GM23338 (cell line): ENCODE measurements at regions not wholly inside any gene's neighbourhood (a gene's known extent, or its start where the extent isn't known, plus 50 kb on each side); places are given as distances from the start of the nearest gene placed in this dataset.

Source experiments
- ATAC-seq: fragments of 200-7000 bp; cut with Tn5 transposase; 3 replicates; pipeline ENCODE4 v1.9.1; 2020
- DNase-seq: peaks from one replicate; pipeline ENCODE4 v3.0.0-alpha.2; 2015; ENCODE audit warnings: low spot score
- H2AFZ ChIP-seq: fragments of 200-600 bp; sonication (generic); 2 replicates; pipeline ENCODE4 v1.8.0; 2016; ENCODE audit warnings: antibody characterized with exemption, mild to moderate bottlenecking, moderate library complexity
- H3F3A ChIP-seq: fragments of 200-600 bp; sonication (generic); replicated peaks from 2 replicates; pipeline ENCODE4 v1.8.0; 2017; ENCODE audit warnings: antibody characterized with exemption, mixed run types, low read depth
- H3K27ac ChIP-seq: fragments of 200-600 bp; sonication (generic); 2 replicates; pipeline ENCODE4 v1.6.1; 2016; ENCODE audit warnings: low read depth
- H3K27me3 ChIP-seq: fragments of 200-600 bp; sonication (generic); 2 replicates; pipeline ENCODE4 v1.8.0; 2016; ENCODE audit warnings: mild to moderate bottlenecking, mixed run types, moderate library complexity; ENCODE audit not compliant: insufficient read depth
- H3K36me3 ChIP-seq: fragments of 200-600 bp; sonication (generic); 2 replicates; pipeline ENCODE4 v1.8.0; 2016; ENCODE audit warnings: mild to moderate bottlenecking; ENCODE audit not compliant: insufficient read depth
- H3K4me1 ChIP-seq: fragments of 200-600 bp; sonication (generic); 2 replicates; pipeline ENCODE4 v1.8.0; 2016; ENCODE audit warnings: mild to moderate bottlenecking, moderate library complexity; ENCODE audit not compliant: insufficient read depth
- H3K4me2 ChIP-seq: fragments of 200-600 bp; sonication (generic); 2 replicates; pipeline ENCODE4 v1.7.1; 2017; ENCODE audit warnings: mixed run types
- H3K4me3 ChIP-seq: fragments of 200-600 bp; sonication (generic); 2 replicates; pipeline ENCODE4 v1.6.1; 2016; ENCODE audit warnings: mixed run types
- H3K79me2 ChIP-seq: fragments of 200-600 bp; sonication (generic); replicated peaks from 2 replicates; pipeline ENCODE4 v1.8.0; 2017; ENCODE audit warnings: mild to moderate bottlenecking; ENCODE audit not compliant: insufficient read depth
- H3K9me2 ChIP-seq: fragments of 200-600 bp; sonication (generic); 2 replicates; pipeline ENCODE4 v1.8.0; 2017; ENCODE audit not compliant: insufficient read depth
- H4K20me1 ChIP-seq: fragments of 200-600 bp; sonication (generic); replicated peaks from 2 replicates; pipeline ENCODE4 v1.8.0; 2017; ENCODE audit warnings: mild to moderate bottlenecking; ENCODE audit not compliant: insufficient read depth
- H3K27ac Mint-ChIP-seq: 2 replicates; pipeline ENCODE4 v1.8.0; 2020; ENCODE audit warnings: inconsistent platforms, mild to moderate bottlenecking, moderate library complexity, mixed read lengths
- H3K27me3 Mint-ChIP-seq: 3 replicates; pipeline ENCODE4 v1.8.0; 2022; ENCODE audit warnings: low read depth, mild to moderate bottlenecking, moderate library complexity, mixed read lengths, inconsistent platforms; ENCODE audit not compliant: insufficient read depth, poor library complexity
- H3K36me3 Mint-ChIP-seq: 3 replicates; pipeline ENCODE4 v1.8.0; 2021; ENCODE audit warnings: low read depth, mild to moderate bottlenecking, inconsistent platforms, moderate library complexity, mixed read lengths
- H3K4me1 Mint-ChIP-seq: 3 replicates; pipeline ENCODE4 v1.8.0; 2020; ENCODE audit warnings: mild to moderate bottlenecking, inconsistent platforms, mixed read lengths
- H3K4me3 Mint-ChIP-seq: 3 replicates; pipeline ENCODE4 v1.8.0; 2021; ENCODE audit warnings: moderate library complexity, mild to moderate bottlenecking, inconsistent platforms, mixed read lengths
- H3K9me3 Mint-ChIP-seq: 3 replicates; pipeline ENCODE4 v1.8.0; 2020; ENCODE audit warnings: moderate library complexity, mild to moderate bottlenecking, inconsistent platforms, mixed read lengths
- EZH2 ChIP-seq: fragments of 200-600 bp; sonication (generic); IDR thresholded peaks from one replicate; pipeline ENCODE4 v1.8.0; 2017; ENCODE audit warnings: antibody characterized with exemption, mild to moderate bottlenecking, low read depth; ENCODE audit not compliant: unreplicated experiment
- NANOG ChIP-seq: IDR thresholded peaks from 2 replicates; pipeline ENCODE4 v1.6.1; 2016; ENCODE audit warnings: antibody characterized with exemption, borderline replicate concordance
- POLR2AphosphoS5 ChIP-seq: IDR thresholded peaks from 2 replicates; pipeline ENCODE4 v1.6.1; 2016; ENCODE audit warnings: antibody characterized with exemption, low read depth
- ZNF114 ChIP-seq: fragments of 250-450 bp; sonication (Bioruptor Pico); IDR thresholded peaks from 2 replicates; pipeline ENCODE4 v1.5.0; 2020; ENCODE audit warnings: mild to moderate bottlenecking, moderate library complexity
- ZNF331 ChIP-seq: fragments of 250-450 bp; sonication (Bioruptor Pico); IDR thresholded peaks from 2 replicates; pipeline ENCODE4 v1.5.0; 2020; ENCODE audit warnings: low read depth, mild to moderate bottlenecking, moderate library complexity
- TF ChIP-seq, protein P1 (sequence below): IDR thresholded peaks from 2 replicates; pipeline ENCODE4 v1.6.1; 2016; ENCODE audit warnings: antibody characterized with exemption
- TF ChIP-seq, protein P2 (sequence below): fragments of 250-450 bp; sonication (Bioruptor Pico); IDR thresholded peaks from 2 replicates; pipeline ENCODE4 v1.5.0; 2020; ENCODE audit warnings: mild to moderate bottlenecking, moderate library complexity

DNA sequence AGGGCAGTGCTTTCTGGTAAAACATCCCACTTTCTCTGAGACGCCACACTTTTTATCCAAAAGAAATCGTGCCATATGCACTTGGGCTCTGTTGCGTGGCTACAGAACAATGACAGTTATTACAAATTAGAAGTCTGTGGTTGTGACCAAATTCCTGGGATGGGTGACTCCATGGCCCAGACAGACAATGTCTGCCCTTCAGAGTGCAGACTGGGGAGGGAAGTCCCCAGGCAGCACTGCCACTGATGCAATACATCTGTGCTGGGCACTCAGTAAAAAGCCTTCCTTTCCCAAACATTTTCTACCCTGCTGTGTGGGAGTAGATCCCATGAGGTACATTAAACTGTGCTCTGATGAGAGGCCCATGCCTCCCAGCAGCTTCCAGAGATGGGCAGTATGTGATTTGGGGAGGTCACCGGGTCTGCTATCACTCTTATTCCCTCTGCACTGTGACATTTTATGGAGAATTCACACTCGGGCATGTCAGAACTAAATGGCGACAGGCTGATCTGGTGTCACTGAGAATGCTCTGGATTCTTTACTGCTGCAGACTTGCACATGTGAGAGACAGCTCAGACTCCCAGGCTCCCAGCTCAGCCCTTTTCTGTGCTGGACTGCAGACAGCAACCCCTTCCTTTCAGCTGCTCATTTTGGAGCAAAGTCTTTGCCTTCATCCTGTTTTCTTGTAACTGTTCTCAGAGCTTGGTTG, 243.5 kb upstream of the ZNF32 start:
- H3K4me2 ChIP-seq = no peak overlapping the region
- H3K4me3 ChIP-seq = no peak overlapping the region
- TF ChIP-seq ZNF331 (CRISPR knock-in tag) = no peak
- TF ChIP-seq, protein P1, sequence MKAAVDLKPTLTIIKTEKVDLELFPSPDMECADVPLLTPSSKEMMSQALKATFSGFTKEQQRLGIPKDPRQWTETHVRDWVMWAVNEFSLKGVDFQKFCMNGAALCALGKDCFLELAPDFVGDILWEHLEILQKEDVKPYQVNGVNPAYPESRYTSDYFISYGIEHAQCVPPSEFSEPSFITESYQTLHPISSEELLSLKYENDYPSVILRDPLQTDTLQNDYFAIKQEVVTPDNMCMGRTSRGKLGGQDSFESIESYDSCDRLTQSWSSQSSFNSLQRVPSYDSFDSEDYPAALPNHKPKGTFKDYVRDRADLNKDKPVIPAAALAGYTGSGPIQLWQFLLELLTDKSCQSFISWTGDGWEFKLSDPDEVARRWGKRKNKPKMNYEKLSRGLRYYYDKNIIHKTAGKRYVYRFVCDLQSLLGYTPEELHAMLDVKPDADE = no peak
- Mint-ChIP-seq H3K4me1 (no peaks in the 10 kb centered on the region), H3K36me3 (no peaks in the 10 kb centered on the region; the same call in 2 of the 3 replicates), H3K4me3 (no peak overlapping the region), H3K27ac (no peak overlapping the region), H3K27me3 (peaks cover 7% of the 10 kb centered on the region), H3K9me3 (peaks cover 4% of the 10 kb centered on the region; the same call in 2 of the 3 replicates)
- no peaks in the 10 kb centered on the region for H3K36me3 ChIP-seq
- H3K27ac ChIP-seq = no peak overlapping the region
- no peaks in the 10 kb centered on the region for H3K4me1 ChIP-seq
- H3K27me3 ChIP-seq = no peaks in the 10 kb centered on the region
- H2AFZ ChIP-seq = no peak overlapping the region
- no peaks in the 10 kb centered on the region for H3F3A ChIP-seq
- ATAC-seq = no peak
- no peaks in the 10 kb centered on the region for H3K79me2 ChIP-seq
- H4K20me1 ChIP-seq = no peaks in the 10 kb centered on the region
- DNase-seq = no peak
- H3K9me2 ChIP-seq = peaks cover 10% of the 10 kb centered on the region; the same call in 1 of the 2 replicates

DNA sequence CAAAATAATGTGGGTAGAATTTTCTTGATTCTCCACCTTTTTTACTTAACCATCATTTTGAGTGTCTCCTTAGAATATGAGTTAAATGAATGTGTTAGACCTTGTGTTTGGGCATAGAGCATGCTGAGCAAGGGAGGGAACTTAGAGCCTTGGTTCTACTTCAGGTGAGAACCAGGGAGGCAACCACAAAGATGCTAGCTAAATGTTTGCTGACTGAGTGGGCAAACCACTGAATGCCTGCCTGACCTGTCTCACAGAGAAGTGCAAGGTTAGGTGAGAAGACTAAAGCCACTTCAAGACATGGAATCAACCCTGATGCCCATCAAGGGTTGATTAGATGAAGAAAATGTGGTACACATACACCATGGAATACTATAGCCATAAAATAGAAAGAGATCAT, 242.6 kb upstream of the ZNF32 start:
- H3K4me2 ChIP-seq = no peak overlapping the region

More for the DNA sequence above, 242.6 kb upstream of the ZNF32 start:
- Histone ChIP-seq H3K36me3 (no peaks in the 10 kb centered on the region), H4K20me1 (no peaks in the 10 kb centered on the region), H3F3A (no peaks in the 10 kb centered on the region), H3K27ac (no peak overlapping the region), H2AFZ (no peak overlapping the region), H3K27me3 (no peaks in the 10 kb centered on the region), H3K4me3 (no peak overlapping the region), H3K4me1 (no peaks in the 10 kb centered on the region), H3K9me2 (peaks cover 10% of the 10 kb centered on the region; the same call in 1 of the 2 replicates), H3K79me2 (no peaks in the 10 kb centered on the region)
- no peak overlapping the region for H3K4me3 Mint-ChIP-seq
- peaks cover 7% of the 10 kb centered on the region for H3K27me3 Mint-ChIP-seq
- TF ChIP-seq EZH2 (no peak), ZNF331 (CRISPR knock-in tag) (no peak), POLR2AphosphoS5 (no peak), ZNF114 (CRISPR knock-in tag) (no peak), NANOG (no peak)
- TF ChIP-seq, protein P2, sequence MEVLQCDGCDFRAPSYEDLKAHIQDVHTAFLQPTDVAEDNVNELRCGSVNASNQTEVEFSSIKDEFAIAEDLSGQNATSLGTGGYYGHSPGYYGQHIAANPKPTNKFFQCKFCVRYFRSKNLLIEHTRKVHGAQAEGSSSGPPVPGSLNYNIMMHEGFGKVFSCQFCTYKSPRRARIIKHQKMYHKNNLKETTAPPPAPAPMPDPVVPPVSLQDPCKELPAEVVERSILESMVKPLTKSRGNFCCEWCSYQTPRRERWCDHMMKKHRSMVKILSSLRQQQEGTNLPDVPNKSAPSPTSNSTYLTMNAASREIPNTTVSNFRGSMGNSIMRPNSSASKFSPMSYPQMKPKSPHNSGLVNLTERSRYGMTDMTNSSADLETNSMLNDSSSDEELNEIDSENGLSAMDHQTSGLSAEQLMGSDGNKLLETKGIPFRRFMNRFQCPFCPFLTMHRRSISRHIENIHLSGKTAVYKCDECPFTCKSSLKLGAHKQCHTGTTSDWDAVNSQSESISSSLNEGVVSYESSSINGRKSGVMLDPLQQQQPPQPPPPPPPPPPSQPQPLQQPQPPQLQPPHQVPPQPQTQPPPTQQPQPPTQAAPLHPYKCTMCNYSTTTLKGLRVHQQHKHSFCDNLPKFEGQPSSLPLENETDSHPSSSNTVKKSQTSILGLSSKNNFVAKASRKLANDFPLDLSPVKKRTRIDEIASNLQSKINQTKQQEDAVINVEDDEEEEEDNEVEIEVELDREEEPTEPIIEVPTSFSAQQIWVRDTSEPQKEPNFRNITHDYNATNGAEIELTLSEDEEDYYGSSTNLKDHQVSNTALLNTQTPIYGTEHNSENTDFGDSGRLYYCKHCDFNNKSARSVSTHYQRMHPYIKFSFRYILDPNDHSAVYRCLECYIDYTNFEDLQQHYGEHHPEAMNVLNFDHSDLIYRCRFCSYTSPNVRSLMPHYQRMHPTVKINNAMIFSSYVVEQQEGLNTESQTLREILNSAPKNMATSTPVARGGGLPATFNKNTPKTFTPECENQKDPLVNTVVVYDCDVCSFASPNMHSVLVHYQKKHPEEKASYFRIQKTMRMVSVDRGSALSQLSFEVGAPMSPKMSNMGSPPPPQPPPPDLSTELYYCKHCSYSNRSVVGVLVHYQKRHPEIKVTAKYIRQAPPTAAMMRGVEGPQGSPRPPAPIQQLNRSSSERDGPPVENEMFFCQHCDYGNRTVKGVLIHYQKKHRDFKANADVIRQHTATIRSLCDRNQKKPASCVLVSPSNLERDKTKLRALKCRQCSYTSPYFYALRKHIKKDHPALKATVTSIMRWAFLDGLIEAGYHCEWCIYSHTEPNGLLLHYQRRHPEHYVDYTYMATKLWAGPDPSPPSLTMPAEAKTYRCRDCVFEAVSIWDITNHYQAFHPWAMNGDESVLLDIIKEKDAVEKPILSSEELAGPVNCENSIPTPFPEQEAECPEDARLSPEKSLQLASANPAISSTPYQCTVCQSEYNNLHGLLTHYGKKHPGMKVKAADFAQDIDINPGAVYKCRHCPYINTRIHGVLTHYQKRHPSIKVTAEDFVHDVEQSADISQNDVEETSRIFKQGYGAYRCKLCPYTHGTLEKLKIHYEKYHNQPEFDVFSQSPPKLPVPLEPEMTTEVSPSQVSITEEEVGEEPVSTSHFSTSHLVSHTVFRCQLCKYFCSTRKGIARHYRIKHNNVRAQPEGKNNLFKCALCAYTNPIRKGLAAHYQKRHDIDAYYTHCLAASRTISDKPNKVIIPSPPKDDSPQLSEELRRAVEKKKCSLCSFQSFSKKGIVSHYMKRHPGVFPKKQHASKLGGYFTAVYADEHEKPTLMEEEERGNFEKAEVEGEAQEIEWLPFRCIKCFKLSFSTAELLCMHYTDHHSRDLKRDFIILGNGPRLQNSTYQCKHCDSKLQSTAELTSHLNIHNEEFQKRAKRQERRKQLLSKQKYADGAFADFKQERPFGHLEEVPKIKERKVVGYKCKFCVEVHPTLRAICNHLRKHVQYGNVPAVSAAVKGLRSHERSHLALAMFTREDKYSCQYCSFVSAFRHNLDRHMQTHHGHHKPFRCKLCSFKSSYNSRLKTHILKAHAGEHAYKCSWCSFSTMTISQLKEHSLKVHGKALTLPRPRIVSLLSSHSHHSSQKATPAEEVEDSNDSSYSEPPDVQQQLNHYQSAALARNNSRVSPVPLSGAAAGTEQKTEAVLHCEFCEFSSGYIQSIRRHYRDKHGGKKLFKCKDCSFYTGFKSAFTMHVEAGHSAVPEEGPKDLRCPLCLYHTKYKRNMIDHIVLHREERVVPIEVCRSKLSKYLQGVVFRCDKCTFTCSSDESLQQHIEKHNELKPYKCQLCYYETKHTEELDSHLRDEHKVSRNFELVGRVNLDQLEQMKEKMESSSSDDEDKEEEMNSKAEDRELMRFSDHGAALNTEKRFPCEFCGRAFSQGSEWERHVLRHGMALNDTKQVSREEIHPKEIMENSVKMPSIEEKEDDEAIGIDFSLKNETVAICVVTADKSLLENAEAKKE (CRISPR knock-in tag) = no peak
- TF ChIP-seq, protein P1 = no peak
- DNase-seq = no peak
- H3K4me1 Mint-ChIP-seq = no peaks in the 10 kb centered on the region
- ATAC-seq = no peak
- no peak overlapping the region for H3K27ac Mint-ChIP-seq
- no peaks in the 10 kb centered on the region for H3K36me3 Mint-ChIP-seq
- H3K9me3 Mint-ChIP-seq = peaks cover under 1% of the 10 kb centered on the region; the same call in 2 of the 3 replicates
